ENCODE measurements at regions not wholly inside any gene's neighbourhood (a gene's known extent, or its start where the extent isn't known, plus 50 kb on each side); places are given as distances from the start of the nearest gene placed in this dataset.

DNA sequence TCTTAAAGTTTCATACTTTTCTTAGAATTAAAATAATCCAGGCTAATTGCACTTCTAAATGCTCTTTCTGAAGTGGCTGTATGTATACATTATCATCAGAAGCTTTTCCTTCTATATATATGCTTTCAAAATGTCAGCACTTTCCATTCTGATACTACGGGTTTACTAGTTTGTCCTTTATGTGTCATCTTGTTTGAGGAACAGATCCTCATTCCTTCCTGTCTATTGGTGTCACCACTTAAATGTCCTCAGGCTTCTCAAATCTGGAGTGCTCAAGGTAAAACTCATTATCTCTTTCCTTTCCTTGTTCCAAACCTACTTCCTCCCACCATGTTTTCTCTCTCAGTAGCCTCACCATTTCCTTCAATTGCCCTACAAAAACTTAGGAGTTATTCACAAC, 236.3 kb downstream of the CSNK1G3 start:
- DNase-seq (ENCODE audit: extremely low spot score), result no peak
- TF ChIP-seq, protein P1, sequence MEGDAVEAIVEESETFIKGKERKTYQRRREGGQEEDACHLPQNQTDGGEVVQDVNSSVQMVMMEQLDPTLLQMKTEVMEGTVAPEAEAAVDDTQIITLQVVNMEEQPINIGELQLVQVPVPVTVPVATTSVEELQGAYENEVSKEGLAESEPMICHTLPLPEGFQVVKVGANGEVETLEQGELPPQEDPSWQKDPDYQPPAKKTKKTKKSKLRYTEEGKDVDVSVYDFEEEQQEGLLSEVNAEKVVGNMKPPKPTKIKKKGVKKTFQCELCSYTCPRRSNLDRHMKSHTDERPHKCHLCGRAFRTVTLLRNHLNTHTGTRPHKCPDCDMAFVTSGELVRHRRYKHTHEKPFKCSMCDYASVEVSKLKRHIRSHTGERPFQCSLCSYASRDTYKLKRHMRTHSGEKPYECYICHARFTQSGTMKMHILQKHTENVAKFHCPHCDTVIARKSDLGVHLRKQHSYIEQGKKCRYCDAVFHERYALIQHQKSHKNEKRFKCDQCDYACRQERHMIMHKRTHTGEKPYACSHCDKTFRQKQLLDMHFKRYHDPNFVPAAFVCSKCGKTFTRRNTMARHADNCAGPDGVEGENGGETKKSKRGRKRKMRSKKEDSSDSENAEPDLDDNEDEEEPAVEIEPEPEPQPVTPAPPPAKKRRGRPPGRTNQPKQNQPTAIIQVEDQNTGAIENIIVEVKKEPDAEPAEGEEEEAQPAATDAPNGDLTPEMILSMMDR (IDR thresholded peaks at IDR 0.05; ENCODE audit: control extremely low read depth, extremely low read depth, low read depth, missing control alignments), result no peak
- ChIA-PET POLR2A (no interaction called here), CTCF (no interaction called here)

DNA sequence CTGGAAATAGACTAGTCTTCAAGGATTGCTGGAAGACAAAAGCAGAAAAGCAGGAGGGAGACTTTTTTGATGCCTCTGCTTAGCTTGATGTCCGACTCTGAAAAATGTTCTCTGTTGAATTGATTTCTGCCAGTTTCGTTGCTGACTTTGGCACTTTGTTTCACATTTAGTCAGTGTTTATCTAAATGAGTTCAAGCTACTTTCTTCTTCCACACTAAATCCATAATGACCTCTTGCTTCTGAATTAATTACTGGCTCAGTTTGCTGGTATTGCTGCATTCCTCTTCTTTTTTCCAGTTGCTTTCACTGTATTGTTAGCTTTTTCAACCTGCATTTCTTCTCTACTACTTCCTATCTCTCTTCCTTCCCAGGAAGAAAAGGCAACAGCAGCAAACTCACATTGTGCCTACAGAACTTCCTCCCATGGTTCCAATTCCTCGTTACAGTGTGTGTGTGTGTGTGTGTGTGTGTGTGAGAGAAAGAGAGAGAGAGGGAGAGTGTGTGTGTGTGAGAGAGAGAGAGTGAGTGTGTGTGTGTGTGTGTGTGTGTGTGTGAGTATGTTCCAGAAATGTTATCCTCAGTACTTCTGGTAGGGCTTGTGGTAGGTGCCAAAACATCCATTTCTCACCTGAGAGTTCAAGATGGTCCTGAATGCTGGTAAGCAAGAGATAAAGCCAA, 234.8 kb downstream of the CSNK1G3 start:
- POLR2A ChIA-PET, result no interaction called here
- CTCF ChIA-PET, result interaction anchor here (1.2 kb wide), 1 partner anchor 11 kb away, joined by 3 read pairs; no protein-coding TSS in a partner anchor
- no peak for DNase-seq (ENCODE audit: extremely low spot score)
- TF ChIP-seq, protein P1 (IDR thresholded peaks at IDR 0.05; ENCODE audit: control extremely low read depth, extremely low read depth, low read depth, missing control alignments), result no peak

DNA sequence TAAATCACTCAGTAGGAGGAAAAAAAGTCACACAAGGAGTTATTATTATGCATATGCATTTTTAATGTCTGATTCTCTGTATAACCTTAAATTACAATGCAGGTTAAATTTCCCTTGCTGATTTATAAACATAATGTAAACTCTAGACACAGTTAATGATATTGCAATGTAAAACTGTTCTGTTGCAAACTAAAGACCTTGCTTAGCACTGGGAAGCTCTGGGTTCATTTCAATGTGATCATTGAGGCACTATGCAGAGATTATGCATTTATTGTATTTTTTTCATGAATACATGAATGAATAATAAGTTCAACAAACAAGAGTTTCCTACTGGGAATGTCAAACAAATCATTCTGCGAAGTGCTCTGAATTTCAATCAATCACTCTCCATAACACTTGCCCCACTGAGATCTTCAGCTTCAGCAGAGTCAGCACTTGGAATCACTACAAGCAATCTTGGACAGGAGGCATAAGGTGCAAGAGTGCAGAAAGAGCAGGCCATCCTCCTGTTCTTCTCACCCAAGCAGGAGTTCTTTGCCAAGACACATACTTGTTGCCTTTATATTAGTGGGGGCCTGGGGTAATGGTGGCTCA, 232.1 kb downstream of the CSNK1G3 start:
- TF ChIP-seq, protein P1 (IDR thresholded peaks at IDR 0.05; ENCODE audit: control extremely low read depth, extremely low read depth, low read depth, missing control alignments), result no peak
- no peak for DNase-seq (ENCODE audit: extremely low spot score)
- ChIA-PET POLR2A (no interaction called here), CTCF (interaction anchor here (1.5 kb wide), 1 partner anchor 34 kb away, joined by 3 read pairs; no protein-coding TSS in a partner anchor)

DNA sequence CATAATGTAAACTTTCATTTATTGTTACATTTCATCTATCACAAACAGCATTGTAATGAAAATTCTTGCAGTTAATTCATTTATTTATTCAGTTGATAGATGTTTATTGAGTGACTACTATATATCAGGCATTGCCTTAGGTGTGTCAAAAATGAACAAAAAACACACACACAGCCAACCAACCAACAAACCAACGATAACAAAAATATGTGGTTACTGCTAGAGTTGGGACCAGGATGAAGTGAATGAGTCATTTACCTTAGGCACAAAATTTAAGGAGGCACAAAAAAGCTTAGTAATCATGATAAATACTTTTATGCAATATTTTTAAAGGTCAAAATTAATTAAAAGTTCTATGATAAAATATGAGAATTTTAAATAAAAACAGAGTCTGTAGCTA, 223.4 kb downstream of the CSNK1G3 start:
- no peak for DNase-seq (ENCODE audit: extremely low spot score)
- CTCF ChIA-PET, result interaction anchor here (1.1 to 1.3 kb wide), 2 partner anchors 12 to 25 kb away, joined by 3 read pairs; no protein-coding TSS in a partner anchor
- POLR2A ChIA-PET, result no interaction called here
- TF ChIP-seq, protein P1 (IDR thresholded peaks at IDR 0.05; ENCODE audit: control extremely low read depth, extremely low read depth, low read depth, missing control alignments), result no peak

DNA sequence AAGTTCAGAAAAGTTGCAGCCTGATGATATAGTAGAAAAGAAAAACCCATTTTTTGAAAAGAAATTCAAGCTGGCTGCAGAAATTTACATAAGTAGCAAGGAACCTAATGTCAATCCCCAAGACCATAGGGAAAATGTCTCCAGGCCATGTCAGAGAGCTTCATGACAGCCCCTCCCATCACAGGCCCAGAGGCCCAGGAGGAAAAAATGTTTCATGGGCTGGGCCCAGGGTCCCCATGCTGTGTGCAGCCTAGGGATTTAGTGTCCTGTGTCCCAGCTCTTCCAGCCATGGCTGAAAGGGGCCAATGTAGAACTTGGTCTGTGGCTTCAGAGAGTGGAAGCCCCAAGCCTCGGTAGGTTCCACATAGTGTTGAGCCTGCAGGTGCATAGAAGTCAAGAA, 220.3 kb downstream of the CSNK1G3 start:
- DNase-seq (ENCODE audit: extremely low spot score), result no peak
- CTCF ChIA-PET, result no interaction called here
- POLR2A ChIA-PET, result no interaction called here
- TF ChIP-seq, protein P1 (IDR thresholded peaks at IDR 0.05; ENCODE audit: control extremely low read depth, extremely low read depth, low read depth, missing control alignments), result no peak

- CTCF ChIA-PET, result interaction anchor here (1.3 kb wide), 1 partner anchor 51 kb away, joined by 3 read pairs; no protein-coding TSS in a partner anchor
- TF ChIP-seq, protein P1 (IDR thresholded peaks at IDR 0.05; ENCODE audit: control extremely low read depth, extremely low read depth, low read depth, missing control alignments), result no peak
- POLR2A ChIA-PET, result no interaction called here
- no peak for DNase-seq (ENCODE audit: extremely low spot score)
Measured at GRCh38 chr5:123722451-123722850, 210.5 kb downstream of the CSNK1G3 start.
